Stomach (tissue), 4 donors: ENCODE measurements at regions not wholly inside any gene's neighbourhood (a gene's known extent, or its start where the extent isn't known, plus 50 kb on each side); places are given as distances from the start of the nearest gene placed in this dataset.

ENCODE experiments used
- CTCF ChIP-seq, 7 experiments: fragments of 450-650 bp in 4 of 7; fragments of 200-600 bp in 3 of 7; sonication (generic) in 3 of 7; IDR thresholded peaks; one replicate each; pipeline ENCODE4 v1.5.1; 2016 to 2019; ENCODE audit warnings: antibody characterized with exemption in 7 of 7, control low read depth in 2 of 7, mild to moderate bottlenecking in 1 of 7
- EP300 ChIP-seq: sonication (generic); formaldehyde crosslinking; IDR thresholded peaks from one replicate; pipeline ENCODE4 v1.6.1; 2017; ENCODE audit warnings: antibody characterized with exemption
- POLR2A ChIP-seq, 4 donors: fragments of 450-650 bp; IDR thresholded peaks; one replicate each; pipeline ENCODE4 v1.6.1; 2016; ENCODE audit warnings: antibody characterized with exemption in 4 of 4, control low read depth in 2 of 4, mild to moderate bottlenecking in 1 of 4, moderate library complexity in 1 of 4

GRCh38 chr18:53789376-53790247, 434.9 kb downstream of the MBD2 start:
- TF ChIP-seq CTCF (IDR thresholded peaks at IDR 0.05) (no peak), POLR2A (IDR thresholded peaks at IDR 0.05) (no peak), EP300 (no peak)
